HCT116 (cell line): ENCODE measurements at regions not wholly inside any gene's neighbourhood (a gene's known extent, or its start where the extent isn't known, plus 50 kb on each side); places are given as distances from the start of the nearest gene placed in this dataset.

ENCODE experiments used
- ATAC-seq: fragments of 200-7000 bp; cut with Tn5 transposase; 2 replicates; pipeline ENCODE4 v1.9.1; 2020; ENCODE audit warnings: mild to moderate bottlenecking, moderate library complexity
- BruUV-seq: library from RNA; stranded (reverse); fragments of 400-500 nt; replicated peaks from 2 replicates; lab custom pipeline; 2021; lab: Mats Ljungman, UMichigan
- CTCF ChIA-PET: fragments of 300-600 bp; sonication (Branson Sonifier 250); formaldehyde crosslinking; loops from one replicate; lab custom pipeline; 2021; ENCODE audit warnings: antibody characterized with exemption; lab: Charles Lee
- POLR2A ChIA-PET: fragments of 300-600, 350-600 bp; sonication (Branson Sonifier 250); formaldehyde crosslinking; loops from one replicate; lab custom pipeline; 2021; ENCODE audit warnings: antibody characterized with exemption; lab: Charles Lee
- RAD21 ChIA-PET, 2 experiments: fragments of 300-600 bp; sonication (Branson Sonifier 250); formaldehyde crosslinking; loops; one replicate each; lab custom pipeline; 2023; ENCODE audit warnings: low total read pairs in 2 of 2; ENCODE audit not compliant: uncharacterized antibody in 2 of 2, unreplicated experiment in 2 of 2, low non-redundant PET in 1 of 2; lab: Charles Lee
- DNase-seq: peaks from one replicate; pipeline ENCODE4 v3.0.0-alpha.2; 2010; ENCODE audit warnings: low read depth, low spot score
- H2AFZ ChIP-seq: fragments of 200-600 bp; shearing (Covaris generic), sonication (generic); 2 replicates; pipeline ENCODE4 v1.6.1; 2017; ENCODE audit warnings: low read depth, mixed run types, mixed read lengths, antibody characterized with exemption, low read length; ENCODE audit not compliant: poor library complexity, severe bottlenecking
- H3K27ac ChIP-seq: 2 replicates; pipeline ENCODE4 v1.5.1; 2012; ENCODE audit warnings: low read depth, low read length
- H3K27me3 ChIP-seq: fragments of 200-600 bp; sonication (generic); 2 replicates; pipeline ENCODE4 v1.6.1; 2016; ENCODE audit warnings: mixed run types, low read length, mixed read lengths; ENCODE audit not compliant: insufficient read depth
- H3K36me3 ChIP-seq, 2 experiments: fragments of 200-500 bp in 1 of 2; fragments of 200-600 bp in 1 of 2; sonication (Bioruptor generic) in 1 of 2; sonication (generic) in 1 of 2; 2 replicates each; pipeline versions ENCODE4 v1.5.1 to v1.6.1; 2014 to 2016; ENCODE audit warnings: low read length in 2 of 2, inconsistent platforms in 1 of 2, mixed read lengths in 1 of 2, mixed run types in 1 of 2; ENCODE audit not compliant: insufficient read depth in 2 of 2, control insufficient read depth in 1 of 2
- H3K4me1 ChIP-seq, 2 experiments: fragments of 200-600 bp in 1 of 2; sonication (generic) in 1 of 2; 2 replicates each; pipeline versions ENCODE4 v1.5.1 to v1.6.1; 2012 to 2017; ENCODE audit warnings: low read length in 2 of 2, inconsistent platforms in 1 of 2, mild to moderate bottlenecking in 1 of 2, mixed read lengths in 1 of 2, mixed run types in 1 of 2, moderate library complexity in 1 of 2; ENCODE audit not compliant: insufficient read depth in 2 of 2, control insufficient read depth in 1 of 2
- H3K4me2 ChIP-seq: fragments of 200-600 bp; sonication (generic); 2 replicates; pipeline ENCODE4 v1.6.1; 2017; ENCODE audit warnings: mixed run types, low read length, mixed read lengths
- H3K4me3 ChIP-seq, 2 experiments: fragments of 200-600 bp in 1 of 2; sonication (generic) in 1 of 2; replicated peaks in 1 of 2; 2 replicates each; pipeline ENCODE4 v1.5.1; 2011 to 2016; ENCODE audit warnings: low read length in 2 of 2, control low read depth in 1 of 2, low read depth in 1 of 2, mild to moderate bottlenecking in 1 of 2, mixed read lengths in 1 of 2, mixed run types in 1 of 2
- H3K79me2 ChIP-seq: fragments of 200-600 bp; sonication (generic); 2 replicates; pipeline ENCODE4 v1.6.1; 2017; ENCODE audit warnings: mild to moderate bottlenecking, mixed run types, low read length, moderate library complexity, mixed read lengths; ENCODE audit not compliant: insufficient read depth
- H3K9ac ChIP-seq: fragments of 200-600 bp; sonication (generic); 2 replicates; pipeline ENCODE4 v1.6.1; 2016; ENCODE audit warnings: low read length, mixed read lengths
- H3K9me2 ChIP-seq: fragments of 200-600 bp; sonication (generic), shearing (Covaris generic); 2 replicates; pipeline ENCODE4 v1.6.1; 2017; ENCODE audit warnings: mixed run types, mild to moderate bottlenecking, moderate library complexity; ENCODE audit not compliant: insufficient read depth
- H3K9me3 ChIP-seq, 2 experiments: fragments of 200-500 bp in 1 of 2; fragments of 200-600 bp in 1 of 2; sonication (Bioruptor generic) in 1 of 2; sonication (generic) in 1 of 2; 2 replicates each; pipeline ENCODE4 v1.6.1; 2014 to 2017; ENCODE audit warnings: low read length in 2 of 2, mixed read lengths in 2 of 2, inconsistent platforms in 1 of 2, low read depth in 1 of 2, mild to moderate bottlenecking in 1 of 2, mixed run types in 1 of 2, moderate library complexity in 1 of 2; ENCODE audit not compliant: control insufficient read depth in 1 of 2, insufficient read depth in 1 of 2
- H4K20me1 ChIP-seq: fragments of 200-600 bp; sonication (generic), shearing (Covaris generic); 2 replicates; pipeline ENCODE4 v1.6.1; 2017; ENCODE audit warnings: mixed run types, mild to moderate bottlenecking, moderate library complexity; ENCODE audit not compliant: insufficient read depth
- ATF3 ChIP-seq: IDR thresholded peaks from 2 replicates; pipeline ENCODE4 v1.6.1; 2012
- CBX3 ChIP-seq: IDR thresholded peaks from 2 replicates; pipeline ENCODE4 v1.6.1; 2012; ENCODE audit warnings: low read depth
- CEBPB ChIP-seq: IDR thresholded peaks from 2 replicates; pipeline ENCODE4 v1.6.1; 2012; ENCODE audit warnings: low read depth
- CTCF ChIP-seq, 3 experiments: fragments of 200-600 bp in 1 of 3; sonication (generic) in 1 of 3; IDR thresholded peaks in 2 of 3; conservative IDR thresholded peaks in 1 of 3; 2 replicates each; pipeline ENCODE4 v1.5.1; 2012 to 2017; ENCODE audit warnings: low read depth in 2 of 3, low read length in 2 of 3, antibody characterized with exemption in 1 of 3, borderline replicate concordance in 1 of 3, control low read depth in 1 of 3, mild to moderate bottlenecking in 1 of 3, mixed read lengths in 1 of 3, mixed run types in 1 of 3, moderate library complexity in 1 of 3; ENCODE audit not compliant: insufficient read depth in 1 of 3
- EGR1 ChIP-seq: IDR thresholded peaks from 2 replicates; pipeline ENCODE4 v1.6.1; 2012; ENCODE audit warnings: low read depth
- ELF1 ChIP-seq: IDR thresholded peaks from 2 replicates; pipeline ENCODE4 v1.6.1; 2012; ENCODE audit warnings: low read depth, borderline replicate concordance
- EZH2 ChIP-seq: fragments of 200-600 bp; sonication (generic); IDR thresholded peaks from 2 replicates; pipeline ENCODE4 v1.6.1; 2017; ENCODE audit warnings: antibody characterized with exemption, mixed run types
- EZH2phosphoT487 ChIP-seq: fragments of 200-600 bp; IDR thresholded peaks from 2 replicates; pipeline ENCODE4 v1.6.1; 2018; ENCODE audit warnings: antibody characterized with exemption, borderline replicate concordance
- FOSL1 ChIP-seq: IDR thresholded peaks from 2 replicates; pipeline ENCODE4 v1.6.1; 2012; ENCODE audit warnings: low read depth
- JUND ChIP-seq: IDR thresholded peaks from 2 replicates; pipeline ENCODE4 v1.6.1; 2012
- MAX ChIP-seq: IDR thresholded peaks from 2 replicates; pipeline ENCODE4 v1.6.1; 2012
- POLR2AphosphoS5 ChIP-seq: IDR thresholded peaks from 2 replicates; pipeline ENCODE4 v1.6.1; 2011; ENCODE audit warnings: mild to moderate bottlenecking, low read depth, low read length, moderate library complexity
- RAD21 ChIP-seq: IDR thresholded peaks from 2 replicates; pipeline ENCODE4 v1.6.1; 2012; ENCODE audit warnings: low read depth, mild to moderate bottlenecking
- REST ChIP-seq: IDR thresholded peaks from 2 replicates; pipeline ENCODE4 v1.6.1; 2012; ENCODE audit warnings: low read depth
- SIN3A ChIP-seq: IDR thresholded peaks from 2 replicates; pipeline ENCODE4 v1.6.1; 2012; ENCODE audit warnings: low read depth
- SP1 ChIP-seq: IDR thresholded peaks from 2 replicates; pipeline ENCODE4 v1.6.1; 2012; ENCODE audit warnings: low read depth
- SRF ChIP-seq: IDR thresholded peaks from 2 replicates; pipeline ENCODE4 v1.6.1; 2012; ENCODE audit warnings: low read depth
- YY1 ChIP-seq: IDR thresholded peaks from 2 replicates; pipeline ENCODE4 v1.6.1; 2011; ENCODE audit warnings: low read length, low read depth, moderate library complexity, mild to moderate bottlenecking; ENCODE audit not compliant: insufficient replicate concordance; ENCODE audit errors: extremely low read depth
- ZFX ChIP-seq: fragments of 450-650 bp; IDR thresholded peaks from 2 replicates; pipeline ENCODE4 v1.6.1; 2017
- ZNF274 ChIP-seq: fragments of 200-500 bp; sonication (Bioruptor generic); IDR thresholded peaks from 2 replicates; pipeline ENCODE4 v1.6.1; 2014; ENCODE audit warnings: mild to moderate bottlenecking, low read depth, low read length, inconsistent platforms
- intact Hi-C: fragments of 100-400 bp; cut with micrococcal nuclease; formaldehyde crosslinking; loops from 2 replicates; pipeline ENCODE4 v1.10.0; 2022

GRCh38 chr5:115685490-115685889 lies 59.7 kb upstream of the TMED7 start:
- no peaks in the 10 kb centered on the region for H3K4me1 ChIP-seq
- ChIA-PET CTCF (no interaction called here), RAD21 (no interaction called here), POLR2A (no interaction called here)
- H3K9ac ChIP-seq = no peak overlapping the region
- DNase-seq (no peak), ATAC-seq (no peak)
- H3K4me2 ChIP-seq = no peak overlapping the region
- intact Hi-C loops = no loop called here
- no peaks in the 10 kb centered on the region for H4K20me1 ChIP-seq
- no peaks in the 10 kb centered on the region for H3K9me3 ChIP-seq
- TF ChIP-seq MAX (no peak), ATF3 (no peak), ELF1 (no peak), SRF (no peak), ZFX (no peak), RAD21 (no peak), JUND (no peak), SP1 (no peak), EZH2phosphoT487 (no peak), YY1 (no peak), CTCF (IDR thresholded peaks at IDR 0.05 in 2 of 3, conservative IDR thresholded peaks at IDR 0.05 in 1 of 3; ENCODE audit: borderline replicate concordance in 1 of 3, insufficient read depth in 1 of 3, low read depth in 2 of 3, low read length in 2 of 3) (no peak), EZH2 (no peak), REST (no peak), CEBPB (no peak), ZNF274 (no peak), SIN3A (no peak), CBX3 (no peak), POLR2AphosphoS5 (no peak), EGR1 (no peak), FOSL1 (no peak)
- H2AFZ ChIP-seq = no peak overlapping the region
- H3K4me3 ChIP-seq = no peak overlapping the region
- peaks cover 4% of the 10 kb centered on the region; the same call in 1 of the 2 replicates for H3K9me2 ChIP-seq
- no peaks in the 10 kb centered on the region for H3K36me3 ChIP-seq
- no TSS peak for BruUV-seq
- H3K79me2 ChIP-seq = no peaks in the 10 kb centered on the region
- no peaks in the 10 kb centered on the region for H3K27me3 ChIP-seq
- no peak overlapping the region for H3K27ac ChIP-seq
